Activated CD4-positive, alpha-beta T cell treated with anti-CD3 and anti-CD28 coated beads, Interleukin-2, amount 50 U/mL, for 48 hours (primary cell): ENCODE measurements at regions not wholly inside any gene's neighbourhood (a gene's known extent, or its start where the extent isn't known, plus 50 kb on each side); places are given as distances from the start of the nearest gene placed in this dataset.
"Not testable (repeated sequence)": the region's sequence is repeated elsewhere in the genome, so short reads cannot be mapped to it uniquely, and the experiment has no call there.

ENCODE experiments used
- DNase-seq, 2 experiments: peaks; one replicate each; pipeline ENCODE4 v3.0.0-alpha.2; 2020

DNA sequence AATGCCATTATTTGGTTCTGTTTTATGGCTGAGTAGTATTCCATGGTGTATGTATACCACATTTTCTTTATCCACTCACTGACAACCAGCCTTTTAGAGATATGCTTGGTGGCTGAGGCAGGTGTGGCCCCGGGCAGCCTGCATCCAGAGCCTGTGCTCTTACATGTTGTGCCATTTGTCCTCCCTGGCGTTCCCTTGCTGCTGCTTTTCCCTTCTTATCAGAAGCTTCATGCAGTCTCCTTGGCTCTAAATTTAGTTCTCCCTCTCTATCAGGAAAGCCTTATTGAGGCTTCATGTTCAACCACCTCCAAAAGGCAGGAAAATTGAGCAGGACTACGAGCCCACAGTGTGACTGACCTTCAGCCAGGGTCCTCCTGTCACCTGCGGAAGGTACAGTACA, 131.7 kb upstream of the ITGA6 start:
- DNase-seq, result no peak

DNA sequence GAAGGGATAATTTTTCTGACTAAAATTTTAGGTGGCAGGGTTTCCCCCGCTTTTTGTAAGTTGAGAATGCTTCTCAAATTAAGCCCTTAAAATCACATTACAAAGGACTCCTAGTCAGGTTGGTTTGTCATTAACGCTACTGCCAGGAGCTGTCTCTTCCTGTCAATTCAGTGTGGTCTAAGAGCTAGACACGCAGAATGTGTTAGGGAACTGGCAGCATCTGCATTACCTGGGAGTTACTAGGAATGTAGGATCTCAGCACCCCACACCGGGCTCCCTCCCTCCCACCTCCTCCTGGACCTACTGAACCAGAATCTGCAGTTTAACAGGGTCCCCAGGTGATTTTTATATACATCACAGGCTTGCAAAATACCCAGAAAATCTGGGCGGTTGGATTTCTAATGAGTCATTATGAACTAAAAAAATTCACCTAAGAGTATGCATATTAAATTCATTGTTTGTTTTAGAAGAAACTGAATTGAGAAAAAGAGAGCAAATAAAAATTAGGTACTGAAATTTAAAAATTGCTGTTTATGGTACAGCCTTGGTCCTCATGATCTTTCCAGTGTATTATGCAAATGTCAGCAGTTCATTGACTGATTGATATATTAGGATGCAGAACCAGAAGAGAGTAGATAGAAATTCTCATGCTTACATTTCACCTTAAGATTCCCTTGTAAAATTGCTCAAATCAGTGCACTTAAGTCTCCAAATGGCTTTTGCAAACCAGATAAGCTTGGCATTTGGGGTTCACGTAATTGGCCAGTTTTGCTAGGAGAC, 130.9 kb upstream of the ITGA6 start:
- no peak for DNase-seq

DNA sequence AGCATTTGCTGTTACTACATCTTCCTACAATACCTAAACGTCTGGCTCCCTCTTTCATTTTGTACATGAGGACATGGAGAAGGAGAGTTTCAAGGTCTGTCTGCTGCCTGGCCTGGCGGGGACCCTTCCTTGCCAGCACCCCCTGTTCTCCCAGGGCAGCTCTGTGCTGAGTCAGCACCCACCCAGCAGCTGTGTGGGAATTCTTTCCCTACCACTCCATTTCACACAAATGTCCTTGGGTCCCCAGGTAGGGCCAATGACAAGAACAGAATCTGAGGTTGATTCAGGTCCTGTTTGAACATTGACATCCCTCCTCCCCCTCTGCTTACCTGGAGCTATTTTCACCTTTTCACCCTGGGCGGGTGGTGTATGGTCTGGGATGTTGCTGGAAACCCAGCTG, 129.9 kb upstream of the ITGA6 start:
- DNase-seq, result no peak

DNA sequence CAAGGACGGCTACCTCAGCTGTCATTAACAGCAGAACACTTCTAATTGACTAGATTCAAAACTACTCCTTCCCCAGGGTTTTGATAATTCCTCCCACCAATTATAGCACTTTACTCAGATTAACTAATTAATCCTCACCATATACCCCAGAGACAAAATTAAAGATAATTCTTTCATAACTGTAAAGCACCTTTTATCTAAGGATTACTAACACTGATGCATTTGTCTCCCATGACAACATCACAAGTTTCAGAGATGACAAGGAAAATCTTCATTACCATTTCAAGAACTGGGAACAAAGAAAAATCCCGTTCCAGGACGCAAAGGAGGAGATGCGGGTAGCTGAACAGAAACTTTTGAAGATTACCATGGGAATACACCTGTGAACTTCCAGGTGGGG, 129.4 kb upstream of the ITGA6 start:
- DNase-seq, result no peak

DNA sequence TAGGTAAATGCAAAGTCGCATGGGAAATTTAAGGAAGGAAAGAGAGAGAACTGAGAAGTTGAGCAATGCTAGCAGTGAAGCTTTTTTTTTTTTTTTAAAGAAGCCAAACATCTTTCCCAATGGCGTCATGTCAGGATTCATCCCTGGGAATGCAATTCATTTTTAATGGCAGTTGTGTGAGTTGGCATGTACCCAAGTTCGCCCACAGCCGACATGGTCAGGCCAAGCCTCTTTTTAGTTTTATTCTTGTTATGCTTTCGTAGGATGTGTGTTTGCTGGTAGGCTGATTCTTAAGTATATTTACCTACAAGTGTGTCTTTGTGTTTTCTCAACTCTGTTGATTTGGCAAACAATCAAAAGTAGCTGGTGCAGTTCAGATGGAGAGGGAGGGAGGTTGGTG, 127.6 kb upstream of the ITGA6 start:
- no peak for DNase-seq

DNA sequence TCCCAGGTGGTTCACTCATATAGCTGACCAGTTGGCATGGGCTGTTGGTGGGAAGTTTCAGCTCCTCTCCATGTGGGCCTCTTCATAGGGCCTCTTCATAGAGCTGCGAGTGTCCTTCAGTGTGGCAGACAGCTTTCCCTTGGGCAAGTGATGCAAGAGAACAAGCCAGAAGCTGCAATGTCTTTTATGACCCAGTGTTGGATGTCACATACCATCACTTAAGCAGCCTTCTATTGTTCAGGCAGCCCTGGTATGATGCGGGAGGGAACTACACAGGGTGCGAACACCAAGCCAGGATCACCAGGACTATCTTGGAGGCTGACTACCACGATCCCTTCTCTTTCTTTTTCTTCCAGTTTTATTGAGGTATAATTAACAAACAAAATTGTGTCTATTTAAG, 126.5 kb upstream of the ITGA6 start:
- DNase-seq, result no peak

DNA sequence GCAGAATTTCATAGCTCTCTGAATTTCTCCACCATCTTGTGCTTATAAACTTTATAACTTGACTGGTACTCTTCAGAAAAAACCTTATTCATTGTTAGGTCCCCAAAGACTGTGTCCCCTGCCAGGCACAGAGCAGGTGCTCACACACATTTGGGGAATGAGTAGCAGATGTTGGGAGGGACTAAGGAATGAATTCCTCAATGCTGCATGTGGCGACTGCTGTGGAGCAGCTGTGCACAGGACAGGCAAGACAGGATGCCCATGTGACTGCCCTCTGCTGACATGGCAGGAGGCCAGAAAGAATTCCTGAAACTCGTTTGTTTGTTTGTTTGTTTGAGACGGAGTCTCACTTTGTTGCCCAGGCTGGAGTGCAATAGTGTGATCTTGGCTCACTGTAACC, 122.3 kb upstream of the ITGA6 start:
- DNase-seq, result no peak

DNA sequence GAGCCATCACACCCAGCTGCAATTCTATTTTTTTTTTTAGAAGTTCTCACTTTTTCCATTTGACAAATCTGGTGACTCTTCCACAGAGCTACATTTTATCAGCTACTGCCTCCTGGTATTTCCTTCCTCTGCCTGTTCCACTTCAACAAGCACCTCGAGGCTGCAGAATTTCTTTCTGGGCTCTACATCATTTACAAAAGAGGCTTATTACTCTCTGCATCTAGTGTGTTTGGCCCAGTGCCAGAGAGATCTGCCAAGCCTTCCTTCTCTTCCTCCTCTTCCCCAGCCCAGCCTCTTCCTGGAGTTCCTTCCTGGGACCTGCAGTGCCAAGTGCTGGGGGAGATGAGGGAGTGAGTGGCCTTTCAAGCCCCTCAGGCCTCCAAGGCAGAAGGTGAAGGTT, 119.6 kb upstream of the ITGA6 start:
- DNase-seq, result no peak

DNA sequence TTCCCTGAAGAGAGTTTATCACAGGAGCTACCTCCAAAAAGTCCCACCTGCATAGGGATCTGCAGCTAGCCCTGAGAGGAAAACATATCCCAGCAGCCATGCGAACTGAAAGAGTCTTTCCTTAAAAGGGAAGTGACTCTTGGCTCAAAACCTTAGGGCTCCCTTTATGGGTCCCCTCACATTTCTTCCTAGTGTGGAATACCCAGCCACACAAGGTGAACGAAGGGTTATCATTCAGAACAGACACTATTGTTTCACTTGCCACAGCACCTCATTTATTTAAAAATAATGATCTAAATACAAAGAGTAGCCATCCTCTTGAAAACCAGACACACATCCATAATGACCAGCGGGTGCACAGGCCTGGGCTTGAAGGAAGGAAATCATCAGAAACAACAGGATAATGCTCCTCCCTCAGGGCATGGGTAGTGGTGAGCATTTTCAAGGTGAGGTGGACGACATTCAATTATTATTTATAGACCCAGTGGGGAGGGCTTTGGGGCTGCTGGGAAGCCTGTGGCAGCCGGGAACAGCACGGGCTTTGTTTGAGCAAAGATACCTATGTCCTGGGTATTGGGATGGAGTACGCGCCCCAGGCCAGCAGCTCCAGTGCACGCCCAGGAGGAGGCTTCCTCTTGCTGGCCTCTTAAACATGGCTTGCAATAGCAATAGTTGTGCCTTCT, 119.0 kb upstream of the ITGA6 start:
- DNase-seq, result no peak

DNA sequence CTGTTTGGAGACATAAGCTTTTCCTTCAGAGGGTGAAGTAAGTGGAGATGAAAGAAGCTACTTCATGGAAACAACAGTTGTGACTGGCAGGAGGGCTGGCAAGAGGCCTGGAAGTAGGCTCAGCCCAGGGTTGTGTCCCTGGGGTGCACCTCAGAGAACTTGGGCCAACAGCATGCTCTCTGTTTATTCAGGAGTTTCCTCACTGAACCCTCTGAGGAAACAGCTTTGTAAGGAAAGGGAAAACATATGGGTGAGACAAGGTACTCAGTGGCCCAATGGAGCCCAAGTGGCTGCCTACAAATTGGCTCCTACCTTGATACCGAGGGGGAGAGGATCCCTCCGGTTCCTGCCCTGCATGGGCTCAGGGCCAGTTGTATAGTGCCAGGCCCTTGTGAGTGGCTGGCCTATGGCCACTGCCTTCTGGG, 115.5 kb upstream of the ITGA6 start:
- no peak for DNase-seq

DNA sequence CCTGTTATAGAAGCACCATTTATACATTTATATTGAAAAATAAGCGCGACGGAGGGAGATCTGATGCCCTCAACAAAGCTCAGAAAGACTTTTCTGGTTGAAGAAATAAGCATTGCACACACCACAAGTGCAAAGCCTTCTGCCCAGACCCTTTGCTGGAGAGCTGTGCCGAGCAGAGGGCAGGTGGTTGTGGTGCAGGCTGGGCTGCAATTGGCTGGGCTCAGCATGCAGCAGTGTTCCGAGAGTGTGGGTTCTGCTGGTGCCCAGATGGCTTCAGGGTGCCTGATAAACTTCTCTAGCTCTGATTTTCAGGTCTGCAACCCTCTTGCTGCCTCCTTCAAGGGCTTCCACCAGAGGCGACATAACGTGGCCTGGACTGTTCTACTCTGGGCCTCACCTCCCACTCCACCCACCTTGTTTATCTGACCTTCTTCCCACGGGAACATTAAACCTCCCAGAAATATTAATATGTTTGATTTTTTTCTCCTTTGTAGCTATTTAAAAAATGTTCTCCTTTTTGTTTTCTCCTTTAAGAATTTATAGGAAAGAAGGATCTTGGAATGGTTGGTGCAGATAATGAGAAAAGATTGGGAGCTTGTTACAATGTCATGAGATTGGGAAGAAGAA, 113.6 kb upstream of the ITGA6 start:
- DNase-seq, result no peak

DNA sequence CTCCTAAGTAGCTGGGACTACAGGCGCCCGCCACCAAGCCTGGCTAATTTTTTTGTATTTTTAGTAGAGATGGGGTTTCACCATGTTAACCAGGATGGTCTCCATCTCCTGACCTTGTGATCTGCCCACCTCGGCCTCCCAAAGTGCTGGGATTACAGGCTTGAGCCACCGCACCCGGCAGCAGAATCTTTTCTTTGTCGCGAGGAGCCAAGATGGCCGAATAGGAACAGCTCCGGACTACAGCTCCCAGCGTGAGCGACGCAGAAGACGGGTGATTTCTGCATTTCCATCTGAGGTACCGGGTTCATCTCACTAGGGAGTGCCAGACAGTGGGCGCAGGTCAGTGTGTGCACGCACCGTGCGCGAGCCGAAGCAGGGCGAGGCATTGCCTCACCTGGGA, 112.3 kb upstream of the ITGA6 start:
- not testable (repeated sequence) for DNase-seq

DNA sequence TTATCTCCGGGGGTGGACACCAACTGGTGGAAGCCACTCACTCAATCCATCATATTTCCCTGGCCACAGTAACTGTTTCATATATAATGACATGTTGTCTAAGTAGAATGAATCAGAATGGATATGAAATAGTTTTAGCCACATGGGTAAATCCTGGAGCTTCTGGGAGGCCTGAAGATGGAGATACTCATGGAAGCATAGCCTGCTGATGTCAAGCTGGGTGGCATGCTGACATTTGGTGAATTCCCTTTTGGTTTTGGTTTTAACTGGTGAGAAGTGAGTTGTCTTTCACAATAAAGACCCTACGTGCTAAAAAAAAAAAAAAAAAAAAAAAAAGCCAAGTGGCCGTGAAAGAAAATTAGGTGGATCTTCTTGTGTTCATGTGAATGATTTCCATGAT, 105.3 kb upstream of the ITGA6 start:
- DNase-seq, result no peak

DNA sequence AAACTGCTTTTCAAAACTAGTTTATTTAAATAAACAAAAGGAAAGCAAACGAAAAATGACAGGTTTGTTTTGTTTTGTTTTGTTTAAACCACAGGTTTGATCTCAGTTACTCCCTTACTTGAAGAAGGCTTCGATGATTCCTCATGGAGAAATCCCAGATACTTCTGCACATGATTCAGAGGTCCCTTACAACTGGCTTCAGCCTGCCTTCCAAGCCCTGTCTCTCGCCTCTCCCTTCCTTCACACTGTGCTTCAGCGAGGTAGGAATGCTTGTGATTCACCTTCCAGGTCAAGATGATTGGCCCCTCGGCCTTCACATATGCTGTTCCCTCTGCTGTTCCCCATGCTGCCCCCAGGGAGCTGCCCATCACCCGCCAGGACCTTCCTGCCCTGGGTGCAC, 104.1 kb upstream of the ITGA6 start:
- DNase-seq, result no peak

DNA sequence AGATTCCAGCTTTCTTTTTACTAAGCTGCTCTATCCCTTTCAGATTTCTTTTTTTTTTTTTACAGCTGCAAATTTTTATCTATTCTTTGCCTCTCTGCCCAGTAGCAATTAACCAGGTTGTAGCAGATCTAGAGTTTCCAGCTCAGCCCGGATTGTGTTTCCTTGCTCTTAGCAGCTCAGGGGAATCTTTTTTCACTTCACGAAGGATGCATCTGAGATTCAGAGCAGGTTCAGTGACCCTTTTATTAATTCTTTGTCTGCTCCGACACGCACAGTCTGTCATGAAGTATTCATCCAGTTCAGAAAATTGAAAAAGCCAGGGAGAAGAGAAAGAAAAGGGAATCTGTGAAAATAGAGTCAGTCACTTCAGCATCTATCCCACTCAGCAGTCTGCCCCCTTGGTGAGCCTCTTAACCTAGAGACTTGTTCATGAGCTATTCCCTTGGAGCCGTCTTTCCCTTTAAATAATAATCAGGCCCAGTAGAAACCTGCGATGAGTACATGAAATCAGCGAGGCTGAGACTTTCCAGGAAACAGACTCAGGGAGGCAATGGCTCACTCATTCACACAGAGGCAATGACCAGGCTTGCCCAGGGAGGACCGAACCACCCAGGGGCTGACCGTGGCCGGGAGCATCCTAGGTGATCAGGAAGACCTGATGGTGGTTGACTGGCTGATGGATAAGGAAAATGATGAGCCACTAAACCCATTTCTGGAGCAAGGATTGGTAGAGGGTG, 103.4 kb upstream of the ITGA6 start:
- DNase-seq, result no peak

DNA sequence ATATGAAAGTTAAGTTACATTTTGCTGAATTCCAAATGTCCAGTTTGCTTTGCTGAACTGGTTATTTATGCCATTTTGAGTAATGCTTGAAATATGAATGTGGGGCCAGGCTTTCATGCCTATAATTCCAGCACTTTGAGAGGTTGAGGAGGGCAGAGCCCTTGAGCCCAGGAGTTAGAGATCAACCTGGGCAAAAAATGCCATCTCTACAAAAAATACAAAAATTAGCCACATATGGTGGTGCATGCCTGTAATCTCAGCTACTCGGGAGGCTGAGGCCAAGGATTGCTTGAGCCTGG, 101.2 kb upstream of the ITGA6 start:
- DNase-seq, result no peak

DNA sequence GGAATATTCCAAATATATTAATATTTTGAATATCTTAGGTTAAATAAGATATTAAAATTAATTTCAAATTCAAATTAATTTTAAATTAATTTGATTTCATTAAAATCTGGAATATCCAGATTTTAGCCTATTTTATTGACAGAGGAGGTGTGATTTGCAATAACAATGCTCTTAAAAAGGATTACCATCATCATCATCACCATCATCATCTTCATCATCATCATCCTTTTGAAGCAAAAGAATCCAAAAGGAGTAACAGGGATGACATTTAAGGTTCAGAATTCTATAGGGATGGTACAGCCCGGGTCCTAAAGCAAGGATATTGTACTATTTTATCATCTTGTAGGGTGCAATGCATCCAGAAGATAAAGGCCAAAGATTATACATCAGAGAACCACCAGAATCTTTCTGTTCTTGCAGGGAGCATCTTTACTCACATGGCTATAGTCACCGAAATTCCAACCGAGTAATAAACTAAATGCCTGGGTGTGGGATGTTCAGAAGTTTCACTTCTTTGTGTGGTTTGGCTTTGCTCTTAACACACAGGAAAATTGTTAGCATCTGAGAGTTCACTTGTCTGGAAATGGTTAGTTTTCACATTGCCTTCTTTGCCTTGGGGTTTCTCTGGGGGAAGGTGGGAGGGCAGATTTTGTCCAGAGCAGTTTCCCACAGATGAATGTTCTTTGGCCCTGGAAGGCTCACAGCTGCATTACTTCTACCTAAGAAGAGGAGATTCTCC, 99.1 kb upstream of the ITGA6 start:
- no peak for DNase-seq

DNA sequence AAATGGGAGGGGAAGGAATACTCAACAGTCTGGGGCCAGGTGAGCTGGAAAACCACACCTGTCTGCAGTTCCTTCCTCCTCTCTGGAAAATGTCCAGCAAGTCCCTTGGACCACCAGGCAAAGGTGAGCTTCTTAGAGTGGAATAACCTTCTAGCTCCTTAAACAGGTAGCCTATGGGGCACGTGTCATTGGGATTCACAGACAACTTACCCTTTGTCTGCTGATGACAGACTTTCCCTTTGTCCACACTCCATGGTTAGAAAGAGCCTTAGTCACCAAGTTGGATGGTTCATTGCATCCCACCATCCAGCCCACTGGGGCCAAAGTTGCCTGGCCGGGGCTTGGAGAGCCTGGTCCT, 98.0 kb upstream of the ITGA6 start:
- no peak for DNase-seq

DNA sequence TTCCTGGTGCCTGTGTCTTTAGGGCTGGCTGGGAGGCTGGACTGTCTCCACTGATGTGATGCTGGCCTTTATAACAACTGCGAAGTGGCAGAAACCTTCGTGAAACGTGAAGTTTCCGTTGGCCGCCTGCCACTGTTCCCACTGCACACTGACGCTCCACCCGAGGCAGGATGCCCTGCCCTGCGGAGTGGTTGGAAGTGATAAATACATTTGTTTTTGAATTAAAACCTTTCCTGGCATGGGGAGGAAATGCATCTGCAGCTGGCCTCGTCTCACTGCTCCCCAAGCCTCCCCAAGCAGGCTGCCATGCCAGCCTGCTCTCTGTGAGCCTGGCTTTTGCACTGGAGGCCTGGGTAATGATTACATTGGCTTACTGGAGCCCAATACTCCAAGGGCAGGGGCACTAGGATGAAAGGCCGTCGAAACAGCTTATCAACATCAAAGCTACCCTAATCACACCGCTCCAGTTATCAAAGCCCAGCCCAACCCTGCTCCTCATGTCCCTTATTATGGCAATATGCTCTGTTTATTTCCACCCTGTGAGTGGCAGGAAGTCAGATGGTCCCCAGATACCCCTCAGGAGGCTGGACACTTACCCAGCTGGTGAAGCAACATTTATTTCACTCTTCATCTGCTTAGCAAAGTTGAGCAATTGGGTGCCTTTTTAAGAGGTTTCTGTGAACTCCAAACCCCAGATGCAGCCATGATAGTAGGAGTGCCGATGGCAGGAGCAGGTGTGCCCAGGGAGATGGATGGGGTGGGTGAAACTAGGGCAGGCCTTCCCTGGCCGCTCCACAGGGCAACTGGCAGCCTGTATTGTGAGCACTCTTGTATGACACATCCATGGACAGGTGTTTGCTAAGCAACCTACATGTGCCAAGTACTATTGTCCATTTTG, 97.4 kb upstream of the ITGA6 start:
- DNase-seq, result no peak

DNA sequence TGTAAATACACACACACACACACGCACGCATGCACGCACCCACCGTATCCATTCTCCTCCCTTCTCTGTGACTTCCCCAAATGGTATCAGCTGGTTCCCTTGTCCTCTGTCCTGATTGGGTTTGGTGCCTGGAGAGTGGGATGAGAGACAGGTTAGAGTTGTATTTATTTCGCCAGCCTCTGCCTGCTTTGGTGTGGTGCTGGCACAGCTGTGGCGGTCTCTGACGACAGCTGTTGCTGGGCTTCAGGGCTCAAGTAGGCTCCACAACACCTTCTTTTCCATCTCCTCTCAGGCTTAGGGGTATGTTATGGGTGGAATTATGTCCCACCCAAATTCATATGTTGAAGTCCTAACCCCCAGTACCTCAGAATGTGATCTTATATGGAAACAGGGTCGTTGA, 94.9 kb upstream of the ITGA6 start:
- DNase-seq, result no peak

DNA sequence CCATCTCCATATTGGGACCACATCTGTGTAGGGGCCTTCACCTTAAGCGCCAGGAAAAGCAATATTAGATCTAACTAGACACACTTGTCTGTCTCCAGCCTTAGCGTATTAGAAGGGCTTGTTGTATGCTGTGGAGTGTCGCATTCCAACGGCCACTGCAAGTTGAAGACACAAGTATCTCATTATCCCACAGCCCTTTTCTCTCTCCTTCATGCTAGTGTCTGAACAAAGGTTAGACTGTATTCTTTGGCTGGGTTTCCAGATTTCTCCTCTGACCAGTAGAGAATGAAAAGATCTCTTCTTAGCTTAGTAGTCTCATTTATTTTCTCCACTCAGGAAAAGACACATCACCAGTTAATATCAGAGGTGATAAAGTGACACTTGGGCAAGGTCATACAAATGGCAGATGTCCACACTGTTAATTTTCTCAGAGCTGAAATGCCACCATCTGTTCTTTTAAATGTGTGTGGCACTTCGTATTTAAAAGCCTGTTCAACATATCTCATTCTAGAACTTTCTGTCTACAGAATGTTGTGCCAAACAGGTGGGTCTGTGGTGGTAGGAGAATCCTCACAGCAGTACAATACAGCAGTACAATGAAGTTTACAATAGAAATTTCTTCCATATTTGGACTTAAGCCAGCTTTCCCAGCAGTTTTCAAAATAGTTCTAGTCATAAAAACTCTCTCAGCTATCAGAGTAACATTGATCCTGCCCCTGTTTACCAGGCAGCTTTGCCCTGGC, 94.0 kb upstream of the ITGA6 start:
- DNase-seq, result no peak

DNA sequence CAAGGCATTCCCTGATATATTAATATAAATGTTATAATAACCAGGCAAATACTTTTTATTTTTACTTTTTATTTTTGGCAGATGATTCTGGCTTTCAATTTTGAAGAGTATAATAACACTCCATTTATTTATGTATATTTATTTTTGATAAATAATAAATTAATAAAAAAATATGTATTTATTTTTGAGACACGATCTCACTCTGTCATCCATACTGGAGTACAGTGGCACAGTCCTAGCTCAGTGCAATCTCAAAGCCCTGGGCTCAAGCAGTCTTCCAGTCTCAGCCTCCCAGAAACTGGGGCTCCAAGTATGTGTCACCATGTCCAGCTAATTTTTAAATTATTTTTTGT, 93.4 kb upstream of the ITGA6 start:
- no peak for DNase-seq
